PC-3 (cell line): ENCODE measurements at regions not wholly inside any gene's neighbourhood (a gene's known extent, or its start where the extent isn't known, plus 50 kb on each side); places are given as distances from the start of the nearest gene placed in this dataset.

Experiments used
- ATAC-seq: fragments of 200-7000 bp; cut with Tn5 transposase; 2 replicates; pipeline ENCODE4 v1.9.1; 2020; ENCODE audit warnings: mild to moderate bottlenecking, moderate library complexity
- BruUV-seq: library from RNA; stranded (reverse); fragments of 400-500 nt; replicated peaks from 2 replicates; lab custom pipeline; 2021; lab: Mats Ljungman, UMichigan
- CTCF ChIA-PET: fragments of 300-600 bp; sonication (Branson Sonifier 250); formaldehyde crosslinking; loops from one replicate; lab custom pipeline; 2022; ENCODE audit warnings: antibody characterized with exemption; lab: Charles Lee
- POLR2A ChIA-PET: fragments of 300-600 bp; sonication (Branson Sonifier 250); formaldehyde crosslinking; loops from one replicate; lab custom pipeline; 2022; ENCODE audit warnings: antibody characterized with exemption; ENCODE audit not compliant: unreplicated experiment; lab: Charles Lee
- DNase-seq: peaks from one replicate; pipeline ENCODE4 v3.0.0-alpha.2; 2015
- H2AFZ ChIP-seq: fragments of 300-600 bp; sonication (generic); 2 replicates; pipeline ENCODE4 v1.6.0; 2016; ENCODE audit warnings: antibody characterized with exemption, low read length
- H3F3A ChIP-seq: fragments of 300-600 bp; sonication (generic); one replicate; pipeline ENCODE4 v1.6.0; 2017; ENCODE audit warnings: antibody characterized with exemption, low read length, control low read depth, mild to moderate bottlenecking; ENCODE audit not compliant: unreplicated experiment
- H3K27ac ChIP-seq: fragments of 300-600 bp; sonication (generic); 2 replicates; pipeline ENCODE4 v1.5.1; 2016; ENCODE audit warnings: mild to moderate bottlenecking, low read length
- H3K27me3 ChIP-seq: fragments of 300-600 bp; sonication (generic); 2 replicates; pipeline ENCODE4 v1.6.1; 2016; ENCODE audit warnings: low read length, mixed read lengths
- H3K36me3 ChIP-seq: fragments of 300-600 bp; sonication (generic); 2 replicates; pipeline ENCODE4 v1.6.1; 2016; ENCODE audit warnings: low read depth, mixed run types, low read length, mixed read lengths
- H3K4me1 ChIP-seq: fragments of 300-600 bp; sonication (generic); 2 replicates; pipeline ENCODE4 v1.5.1; 2016; ENCODE audit warnings: low read length; ENCODE audit not compliant: insufficient read depth
- H3K4me2 ChIP-seq: fragments of 300-600 bp; sonication (generic); 2 replicates; pipeline ENCODE4 v1.6.0; 2016; ENCODE audit warnings: low read length
- H3K4me3 ChIP-seq: fragments of 300-600 bp; sonication (generic); 2 replicates; pipeline ENCODE4 v1.5.1; 2016; ENCODE audit warnings: mild to moderate bottlenecking, low read length, mixed read lengths
- H3K79me2 ChIP-seq: fragments of 300-600 bp; sonication (generic); 2 replicates; pipeline ENCODE4 v1.6.1; 2017; ENCODE audit warnings: low read length, mixed read lengths
- H3K9ac ChIP-seq: fragments of 300-600 bp; sonication (generic); 2 replicates; pipeline ENCODE4 v1.6.0; 2016; ENCODE audit warnings: mild to moderate bottlenecking, low read length
- H3K9me2 ChIP-seq: fragments of 300-600 bp; sonication (generic); replicated peaks from 2 replicates; pipeline ENCODE4 v1.6.1; 2016; ENCODE audit warnings: mixed run types, low read length, mixed read lengths
- H3K9me3 ChIP-seq: fragments of 300-600 bp; sonication (generic); 2 replicates; pipeline ENCODE4 v1.6.1; 2016; ENCODE audit warnings: low read length, mixed read lengths
- H4K20me1 ChIP-seq: fragments of 300-600 bp; sonication (generic); 2 replicates; pipeline ENCODE4 v1.6.1; 2016; ENCODE audit warnings: low read length, mixed read lengths
- EZH2 ChIP-seq: fragments of 300-600 bp; sonication (generic); IDR thresholded peaks from one replicate; pipeline ENCODE4 v1.6.1; 2017; ENCODE audit warnings: antibody characterized with exemption, mild to moderate bottlenecking, low read length; ENCODE audit not compliant: unreplicated experiment
- EZH2phosphoT487 ChIP-seq: fragments of 300-600 bp; sonication (generic); IDR thresholded peaks from 2 replicates; pipeline ENCODE4 v1.6.1; 2018; ENCODE audit warnings: mild to moderate bottlenecking, antibody characterized with exemption, low read length, borderline replicate concordance
- intact Hi-C: fragments of 100-400 bp; cut with micrococcal nuclease; formaldehyde crosslinking; loops from 2 replicates; pipeline ENCODE4 v1.9.0; 2023
- TF ChIP-seq, protein P1 (sequence below): fragments of 300-600 bp; sonication (generic); conservative IDR thresholded peaks from 2 replicates; pipeline ENCODE4 v1.5.1; 2017; ENCODE audit warnings: antibody characterized with exemption, low read depth, mild to moderate bottlenecking, low read length

DNA sequence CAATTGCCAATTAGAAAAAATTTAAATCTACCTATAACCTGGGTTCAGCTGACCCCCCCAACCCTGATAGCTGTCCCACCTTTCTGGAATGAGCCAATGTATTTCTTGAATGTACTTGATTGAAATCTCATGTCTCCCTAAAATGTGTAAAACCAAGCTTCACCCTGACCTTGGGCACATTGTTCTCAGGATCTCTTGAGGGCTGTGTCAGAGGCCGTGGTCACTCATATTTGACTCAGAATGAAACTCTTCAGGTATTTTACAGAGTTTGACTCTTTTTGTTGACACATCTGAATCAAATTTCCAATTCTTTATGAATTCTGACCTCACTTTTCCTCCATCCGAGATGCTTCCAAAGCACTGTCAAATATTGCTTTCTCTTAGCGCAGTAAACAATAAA, 115.3 kb upstream of the BEND4 start:
- no peak overlapping the region for H3K27ac ChIP-seq
- no peak overlapping the region for H3K4me2 ChIP-seq
- H4K20me1 ChIP-seq = no peaks in the 10 kb centered on the region
- no TSS peak for BruUV-seq
- H3K9me2 ChIP-seq = no peaks in the 10 kb centered on the region
- no peak overlapping the region for H3K9ac ChIP-seq
- CTCF ChIA-PET = no interaction called here
- no peaks in the 10 kb centered on the region for H3K4me1 ChIP-seq
- ATAC-seq (no peak), DNase-seq (no peak)
- H3K79me2 ChIP-seq = no peaks in the 10 kb centered on the region
- TF ChIP-seq EZH2 (no peak), EZH2phosphoT487 (no peak)
- TF ChIP-seq, protein P1, sequence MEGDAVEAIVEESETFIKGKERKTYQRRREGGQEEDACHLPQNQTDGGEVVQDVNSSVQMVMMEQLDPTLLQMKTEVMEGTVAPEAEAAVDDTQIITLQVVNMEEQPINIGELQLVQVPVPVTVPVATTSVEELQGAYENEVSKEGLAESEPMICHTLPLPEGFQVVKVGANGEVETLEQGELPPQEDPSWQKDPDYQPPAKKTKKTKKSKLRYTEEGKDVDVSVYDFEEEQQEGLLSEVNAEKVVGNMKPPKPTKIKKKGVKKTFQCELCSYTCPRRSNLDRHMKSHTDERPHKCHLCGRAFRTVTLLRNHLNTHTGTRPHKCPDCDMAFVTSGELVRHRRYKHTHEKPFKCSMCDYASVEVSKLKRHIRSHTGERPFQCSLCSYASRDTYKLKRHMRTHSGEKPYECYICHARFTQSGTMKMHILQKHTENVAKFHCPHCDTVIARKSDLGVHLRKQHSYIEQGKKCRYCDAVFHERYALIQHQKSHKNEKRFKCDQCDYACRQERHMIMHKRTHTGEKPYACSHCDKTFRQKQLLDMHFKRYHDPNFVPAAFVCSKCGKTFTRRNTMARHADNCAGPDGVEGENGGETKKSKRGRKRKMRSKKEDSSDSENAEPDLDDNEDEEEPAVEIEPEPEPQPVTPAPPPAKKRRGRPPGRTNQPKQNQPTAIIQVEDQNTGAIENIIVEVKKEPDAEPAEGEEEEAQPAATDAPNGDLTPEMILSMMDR = no peak
- no peaks in the 10 kb centered on the region for H3F3A ChIP-seq
- H3K4me3 ChIP-seq = no peak overlapping the region
- H3K9me3 ChIP-seq = no peaks in the 10 kb centered on the region
- POLR2A ChIA-PET = no interaction called here
- H3K27me3 ChIP-seq = no peaks in the 10 kb centered on the region
- no peaks in the 10 kb centered on the region for H3K36me3 ChIP-seq
- intact Hi-C loops = no loop called here
- no peak overlapping the region for H2AFZ ChIP-seq

DNA sequence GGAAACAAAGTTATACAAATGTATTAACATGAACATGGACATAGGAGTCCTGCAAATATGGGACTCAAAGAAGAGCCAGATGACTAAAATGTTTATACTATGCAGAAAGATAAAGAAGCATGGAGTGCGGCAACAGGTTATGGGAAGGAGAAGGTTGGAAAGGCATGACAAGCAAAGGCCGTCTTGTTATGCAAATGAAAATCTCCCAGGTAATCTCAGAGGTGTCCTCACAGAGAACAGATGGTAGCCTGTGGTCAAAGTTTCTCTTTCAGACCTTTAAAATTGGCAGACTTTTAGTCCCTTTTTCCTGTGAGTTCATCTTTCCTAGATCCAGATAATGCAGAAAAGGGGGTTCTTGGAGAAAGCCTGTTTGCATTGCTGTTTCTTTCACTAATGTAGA, 116.4 kb upstream of the BEND4 start:
- Histone ChIP-seq H3K9ac (no peak overlapping the region), H2AFZ (no peak overlapping the region), H3K4me2 (no peak overlapping the region), H3F3A (no peaks in the 10 kb centered on the region), H3K9me2 (no peaks in the 10 kb centered on the region), H3K4me1 (no peaks in the 10 kb centered on the region), H3K36me3 (no peaks in the 10 kb centered on the region), H3K4me3 (no peak overlapping the region), H3K9me3 (no peaks in the 10 kb centered on the region), H3K27ac (no peak overlapping the region), H3K27me3 (no peaks in the 10 kb centered on the region), H3K79me2 (no peaks in the 10 kb centered on the region), H4K20me1 (no peaks in the 10 kb centered on the region)
- ChIA-PET POLR2A (no interaction called here), CTCF (no interaction called here)
- no TSS peak for BruUV-seq
- intact Hi-C loops = no loop called here
- no peak for ATAC-seq
- TF ChIP-seq, protein P1 = no peak
- no peak for TF ChIP-seq EZH2
- no peak for TF ChIP-seq EZH2phosphoT487
- DNase-seq = no peak

DNA sequence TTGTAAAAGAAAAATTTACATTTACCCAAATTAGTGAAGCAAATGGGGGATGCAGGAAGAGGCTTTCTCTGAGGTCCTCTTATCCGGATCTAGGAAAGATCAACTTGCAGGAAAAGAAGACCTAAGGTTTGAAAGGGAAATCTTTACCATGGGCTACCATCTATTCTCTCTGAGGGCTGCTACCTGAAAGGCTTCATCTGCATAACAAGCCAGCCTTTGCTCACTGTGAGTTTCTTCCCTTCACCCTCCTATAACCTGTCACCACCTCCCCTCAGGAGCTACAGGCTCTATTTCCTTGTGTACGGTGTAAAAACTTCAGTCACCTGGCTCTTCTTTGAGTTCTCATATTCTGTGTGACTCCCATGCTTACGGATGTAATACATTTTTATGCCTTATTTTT, 118.6 kb upstream of the BEND4 start:
- Histone ChIP-seq H3K4me3 (no peak overlapping the region), H3K4me2 (no peak overlapping the region), H3F3A (no peaks in the 10 kb centered on the region), H3K79me2 (no peaks in the 10 kb centered on the region), H2AFZ (no peak overlapping the region), H3K36me3 (no peaks in the 10 kb centered on the region), H3K9me2 (no peaks in the 10 kb centered on the region), H3K4me1 (no peaks in the 10 kb centered on the region), H3K9ac (no peak overlapping the region), H3K27ac (no peak overlapping the region), H3K9me3 (no peaks in the 10 kb centered on the region), H3K27me3 (no peaks in the 10 kb centered on the region), H4K20me1 (no peaks in the 10 kb centered on the region)
- no TSS peak for BruUV-seq
- TF ChIP-seq EZH2phosphoT487 (no peak), EZH2 (no peak)
- TF ChIP-seq, protein P1 = no peak
- no peak for ATAC-seq
- intact Hi-C loops = no loop called here
- DNase-seq = no peak
- ChIA-PET POLR2A (no interaction called here), CTCF (no interaction called here)
